ENCODE measurements at regions not wholly inside any gene's neighbourhood (a gene's known extent, or its start where the extent isn't known, plus 50 kb on each side); places are given as distances from the start of the nearest gene placed in this dataset.

DNA sequence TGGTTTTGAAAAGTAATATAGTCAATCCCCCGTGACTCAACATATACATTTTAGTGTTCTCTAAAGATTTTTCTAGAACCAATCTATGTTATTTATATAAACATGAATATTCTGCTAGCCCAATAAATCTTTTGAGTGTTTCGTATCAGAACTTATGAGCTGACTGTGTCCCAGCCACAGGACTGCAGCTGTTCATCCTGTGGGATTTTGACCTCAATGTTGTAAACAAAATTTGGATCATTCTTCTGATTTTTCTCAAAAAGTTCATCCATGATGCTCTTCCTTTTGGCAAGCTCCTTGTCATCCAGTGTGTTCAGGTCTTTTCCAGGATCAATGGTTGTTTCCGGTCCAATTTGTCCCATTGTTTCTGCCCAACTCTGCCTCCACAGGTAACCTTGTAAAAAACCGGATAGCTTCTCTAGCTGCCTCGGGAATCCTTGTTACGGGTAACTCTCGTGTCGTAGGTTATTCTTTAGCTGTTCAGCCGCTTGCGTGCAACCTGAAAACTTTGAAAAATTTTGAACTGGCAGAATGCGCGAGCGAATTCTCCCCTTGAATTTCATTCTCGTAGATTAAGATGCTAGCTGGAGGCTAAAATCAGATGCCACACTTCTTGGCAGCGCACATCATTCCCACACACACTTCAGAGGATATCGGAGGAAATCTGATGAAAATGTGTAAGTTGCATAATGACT lies 195.2 kb downstream of the SH3BP4 start:
- TF ChIP-seq, protein P1, sequence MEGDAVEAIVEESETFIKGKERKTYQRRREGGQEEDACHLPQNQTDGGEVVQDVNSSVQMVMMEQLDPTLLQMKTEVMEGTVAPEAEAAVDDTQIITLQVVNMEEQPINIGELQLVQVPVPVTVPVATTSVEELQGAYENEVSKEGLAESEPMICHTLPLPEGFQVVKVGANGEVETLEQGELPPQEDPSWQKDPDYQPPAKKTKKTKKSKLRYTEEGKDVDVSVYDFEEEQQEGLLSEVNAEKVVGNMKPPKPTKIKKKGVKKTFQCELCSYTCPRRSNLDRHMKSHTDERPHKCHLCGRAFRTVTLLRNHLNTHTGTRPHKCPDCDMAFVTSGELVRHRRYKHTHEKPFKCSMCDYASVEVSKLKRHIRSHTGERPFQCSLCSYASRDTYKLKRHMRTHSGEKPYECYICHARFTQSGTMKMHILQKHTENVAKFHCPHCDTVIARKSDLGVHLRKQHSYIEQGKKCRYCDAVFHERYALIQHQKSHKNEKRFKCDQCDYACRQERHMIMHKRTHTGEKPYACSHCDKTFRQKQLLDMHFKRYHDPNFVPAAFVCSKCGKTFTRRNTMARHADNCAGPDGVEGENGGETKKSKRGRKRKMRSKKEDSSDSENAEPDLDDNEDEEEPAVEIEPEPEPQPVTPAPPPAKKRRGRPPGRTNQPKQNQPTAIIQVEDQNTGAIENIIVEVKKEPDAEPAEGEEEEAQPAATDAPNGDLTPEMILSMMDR (IDR thresholded peaks at IDR 0.05) = no peak
- Histone ChIP-seq H3K4me3 (no peak overlapping the region), H3K27ac (no peak overlapping the region)
- DNase-seq (ENCODE audit: low spot score) = peak; percentile 41

DNA sequence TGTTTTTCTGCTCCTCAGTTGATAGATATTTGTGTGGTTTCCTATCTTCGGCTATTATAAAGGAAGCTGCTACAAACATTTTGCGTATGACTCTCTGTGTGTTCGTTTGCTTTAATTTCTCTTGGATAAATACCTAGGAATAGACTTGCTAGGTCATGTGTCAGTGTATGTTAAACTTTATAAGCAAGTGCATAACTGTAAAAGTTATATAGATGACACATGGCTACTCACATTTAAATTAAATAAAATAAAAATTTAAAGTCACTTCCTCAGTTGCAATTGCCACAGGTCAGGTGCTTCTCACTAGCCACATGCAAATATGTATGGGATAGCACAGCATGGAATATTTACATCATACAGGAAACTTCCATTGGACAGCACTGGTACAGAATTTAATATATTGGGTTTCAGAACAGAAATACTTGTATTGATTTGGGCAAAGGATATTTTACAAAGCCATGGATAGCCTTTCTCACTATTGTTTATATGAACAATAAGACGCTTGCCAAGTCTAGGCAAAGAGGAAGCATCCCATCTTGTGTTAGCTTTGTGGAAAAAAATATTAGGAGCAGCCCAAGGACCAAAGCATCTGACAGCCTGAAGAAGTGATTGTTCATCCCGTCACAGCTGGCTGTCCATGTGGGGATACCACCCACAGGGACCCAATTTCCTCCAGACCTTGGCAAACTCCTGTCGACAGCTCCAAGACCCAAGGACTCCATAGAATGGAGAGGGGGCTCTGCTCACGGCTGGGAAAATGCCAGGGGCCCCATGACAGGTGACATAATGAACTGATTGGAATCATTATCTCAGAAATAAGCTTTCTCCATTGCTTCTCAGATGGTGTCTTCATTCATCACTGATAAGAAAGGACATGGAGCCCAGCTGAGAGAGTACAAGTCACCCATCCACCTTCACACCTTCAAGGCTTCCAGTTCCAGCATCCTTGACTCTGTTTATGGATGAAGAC lies 196.7 kb downstream of the SH3BP4 start:
- no peak overlapping the region for H3K4me3 ChIP-seq
- DNase-seq (ENCODE audit: low spot score) = peak; percentile 12
- TF ChIP-seq, protein P1 (IDR thresholded peaks at IDR 0.05) = no peak
- H3K27ac ChIP-seq = no peak overlapping the region

DNA sequence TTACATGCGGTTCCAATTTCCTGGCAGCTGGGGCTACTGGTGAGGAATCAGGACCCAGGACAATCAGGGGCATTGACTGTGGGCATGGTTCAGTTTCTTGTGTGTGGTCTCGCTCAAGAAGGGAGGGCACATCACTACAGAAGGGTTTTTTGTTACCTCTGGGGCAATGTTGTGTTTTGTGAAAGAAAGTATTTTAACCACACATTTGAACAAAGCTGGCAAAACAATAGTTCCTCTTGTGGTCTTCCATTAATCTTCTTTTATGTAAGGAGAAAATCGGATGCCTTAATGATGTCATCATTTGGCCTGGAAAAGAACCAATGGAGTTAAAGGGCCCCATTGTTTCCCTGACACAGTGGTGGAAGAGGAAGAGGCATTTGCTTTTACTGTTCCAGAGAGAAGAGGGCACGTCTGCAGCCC lies 197.4 kb downstream of the SH3BP4 start:
- DNase-seq (ENCODE audit: low spot score) = no peak
- H3K27ac ChIP-seq = no peak overlapping the region
- H3K4me3 ChIP-seq = no peak overlapping the region
- TF ChIP-seq, protein P1 (IDR thresholded peaks at IDR 0.05) = no peak

DNA sequence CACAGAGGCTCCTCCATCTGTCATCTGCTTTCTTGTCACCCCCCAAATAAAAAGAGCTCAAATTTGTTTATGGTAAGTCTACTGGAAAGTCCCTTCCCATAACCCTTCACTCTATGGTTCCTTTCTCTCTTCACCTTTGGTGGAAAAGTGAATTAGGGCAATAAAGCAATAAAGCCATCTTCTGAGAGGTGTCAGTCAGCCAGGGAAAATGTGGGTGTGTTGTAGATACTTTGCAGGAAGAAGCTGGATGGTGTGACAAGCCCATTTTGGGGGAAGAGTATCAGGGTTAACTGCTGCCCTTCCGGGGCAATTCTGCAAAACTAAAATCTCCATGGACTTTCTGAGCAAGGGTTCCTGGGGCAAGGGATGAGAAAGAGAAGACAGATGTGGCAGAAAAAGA lies 197.9 kb downstream of the SH3BP4 start:
- TF ChIP-seq, protein P1 (IDR thresholded peaks at IDR 0.05) = no peak

DNA sequence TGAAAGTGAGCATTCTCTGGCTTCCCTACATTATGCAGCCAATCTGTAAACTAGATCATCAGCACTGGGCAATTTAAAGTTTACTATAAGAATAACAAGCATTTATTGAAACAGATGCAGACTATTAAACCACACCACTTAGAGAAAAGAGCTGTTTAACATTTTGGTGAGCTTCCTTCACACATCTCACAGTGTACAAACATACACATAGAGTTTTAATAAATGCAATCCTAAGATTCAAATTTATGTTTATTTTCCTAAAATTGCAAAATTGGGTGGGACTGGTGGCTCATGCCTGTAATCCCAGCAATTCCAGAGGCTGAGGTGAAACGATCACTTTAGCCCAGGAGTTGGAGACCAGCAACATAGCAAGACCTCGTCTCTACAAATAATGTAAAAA lies 199.3 kb downstream of the SH3BP4 start:
- H3K27ac ChIP-seq = no peak overlapping the region
- no peak overlapping the region for H3K4me3 ChIP-seq
- no peak for DNase-seq (ENCODE audit: low spot score)
- TF ChIP-seq, protein P1 (IDR thresholded peaks at IDR 0.05) = no peak

More for the DNA sequence above, 197.9 kb downstream of the SH3BP4 start:
- peak; percentile 19 for DNase-seq (ENCODE audit: low spot score)
- Histone ChIP-seq H3K4me3 (no peak overlapping the region), H3K27ac (no peak overlapping the region)

DNA sequence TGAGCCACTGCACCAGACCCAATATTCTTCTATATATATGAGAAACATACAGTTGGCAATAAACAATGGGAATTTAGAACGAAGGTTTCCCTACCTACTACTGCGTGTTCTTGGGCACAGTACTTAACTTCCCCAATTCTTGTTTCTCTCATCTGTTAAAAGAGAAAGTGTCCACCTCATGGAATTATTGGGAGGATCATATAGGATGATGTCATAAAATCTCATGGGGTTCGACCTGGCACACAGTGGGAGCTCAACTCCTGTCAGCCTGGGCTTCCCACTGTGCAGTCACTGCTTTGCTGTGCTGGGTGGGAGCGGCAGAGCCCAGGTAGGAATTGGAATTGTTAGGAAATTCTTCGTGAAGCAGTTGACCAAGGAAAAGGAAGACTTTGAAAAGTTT lies 203.3 kb downstream of the SH3BP4 start:
- DNase-seq (ENCODE audit: low spot score) = no peak
- TF ChIP-seq, protein P1 (IDR thresholded peaks at IDR 0.05) = no peak

More for the DNA sequence above, 203.3 kb downstream of the SH3BP4 start:
- Histone ChIP-seq H3K4me3 (no peak overlapping the region), H3K27ac (no peak overlapping the region)

All from coronary artery (tissue), 2 donors.